Urinary bladder (tissue), 3 donors: ENCODE measurements at regions not wholly inside any gene's neighbourhood (a gene's known extent, or its start where the extent isn't known, plus 50 kb on each side); places are given as distances from the start of the nearest gene placed in this dataset.
A peak's percentile ranks its signal among the peaks of the same experiment; 100 is the strongest.
"Not testable (repeated sequence)": the region's sequence is repeated elsewhere in the genome, so short reads cannot be mapped to it uniquely, and the experiment has no call there.

Experiments used
- DNase-seq: peaks from one replicate; pipeline ENCODE4 v3.0.0-alpha.2; 2015; ENCODE audit errors: extremely low spot score
- H3K27ac ChIP-seq: one replicate; pipeline ENCODE4 v1.5.1; 2013; ENCODE audit warnings: low read depth, mild to moderate bottlenecking, moderate library complexity
- H3K36me3 ChIP-seq: one replicate; pipeline ENCODE4 v1.6.1; 2013; ENCODE audit warnings: mild to moderate bottlenecking, moderate library complexity; ENCODE audit not compliant: insufficient read depth
- H3K4me1 ChIP-seq: one replicate; pipeline ENCODE4 v1.6.1; 2013; ENCODE audit warnings: mild to moderate bottlenecking, moderate library complexity; ENCODE audit not compliant: insufficient read depth
- H3K4me3 ChIP-seq: one replicate; pipeline ENCODE4 v1.5.1; 2013; ENCODE audit warnings: low read depth, low read length
- WGBS: extraction: QIAGEN DNeasy Blood & Tissue Kit; methylation state at CpG from one replicate; pipeline ENCODE4 v1.1.7; 2013; 5-methylcytosine and 5-hydroxymethylcytosine counted together
- donor health status: healthy with polysubstance abuse.
- donor health status: healthy.

DNA sequence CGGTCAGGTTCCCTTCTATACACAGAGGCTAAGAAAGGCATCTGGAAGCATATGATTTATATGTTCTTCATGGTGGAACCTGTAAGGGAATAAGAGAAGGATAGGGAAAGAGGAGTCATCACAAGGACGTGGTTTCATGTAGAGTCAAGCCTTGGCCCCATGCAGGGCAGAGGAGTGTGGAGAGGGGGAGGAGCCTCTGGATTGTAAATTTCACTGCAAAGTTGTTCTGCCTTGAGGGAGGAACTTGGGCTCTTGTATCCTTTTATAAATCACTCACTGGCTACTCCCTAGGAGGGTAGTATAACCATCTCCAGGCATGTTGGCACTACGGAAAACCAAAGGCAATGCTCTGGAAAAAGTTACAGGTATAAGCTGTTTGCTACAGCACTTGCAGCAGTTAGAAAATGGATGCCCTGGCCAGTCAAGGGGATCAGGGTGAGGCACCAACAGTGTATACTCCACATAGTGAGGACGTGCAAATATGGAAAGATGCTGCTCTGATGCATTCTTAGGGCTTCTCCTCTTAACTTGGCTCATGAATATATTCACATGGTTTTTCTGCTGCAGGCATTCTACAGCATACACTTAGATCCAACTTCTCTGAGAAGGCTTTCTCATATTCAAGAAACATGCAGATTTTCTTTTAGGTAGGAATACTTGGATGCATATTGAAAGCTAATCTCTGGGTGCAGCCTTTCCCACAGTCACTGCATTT is 60.3 kb upstream of the ZNF81 start:
- Histone ChIP-seq H3K4me3 (no peak overlapping the region), H3K36me3 (no peaks in the 10 kb centered on the region), H3K27ac (no peak overlapping the region), H3K4me1 (no peaks in the 10 kb centered on the region)
- no peak for DNase-seq
- 70% methylated on average over 4 of the region's 4 CpGs for whole genome bisulfite sequencing

DNA sequence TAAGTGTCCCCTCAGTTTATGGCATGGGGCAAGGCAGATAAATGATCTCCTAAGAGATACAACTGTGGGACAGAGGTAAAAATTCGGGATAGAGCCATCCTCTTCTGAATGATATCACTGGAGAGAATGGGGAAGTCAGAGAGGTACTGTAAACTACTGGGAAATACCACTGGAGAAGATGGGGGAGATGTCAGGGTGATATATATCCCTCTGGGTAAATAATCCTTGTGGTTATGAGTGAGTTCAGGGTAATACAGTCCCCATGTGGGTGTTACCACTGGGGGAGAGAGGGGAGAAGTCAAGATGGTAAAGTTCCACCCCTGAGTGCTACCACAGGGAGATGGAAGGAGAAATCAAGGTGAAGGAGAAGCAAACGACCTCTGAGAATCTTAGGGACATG is 63.9 kb upstream of the ZNF81 start:
- Histone ChIP-seq H3K4me3 (no peak overlapping the region), H3K36me3 (no peaks in the 10 kb centered on the region), H3K4me1 (no peaks in the 10 kb centered on the region), H3K27ac (no peak overlapping the region)
- DNase-seq: no peak
- WGBS: 56% methylated on average over 2 of the region's 2 CpGs

- no peak overlapping the region for H3K27ac ChIP-seq
- no peak for DNase-seq
- no peaks in the 10 kb centered on the region for H3K4me1 ChIP-seq
- WGBS: 82% methylated on average over 1 of the region's 1 CpG
- no peak overlapping the region for H3K4me3 ChIP-seq
- no peaks in the 10 kb centered on the region for H3K36me3 ChIP-seq
These were observed 65.2 kb upstream of the ZNF81 start for GRCh38 chrX:47771473-47771872.

GRCh38 chrX:47762826-47763225 is 73.9 kb upstream of the ZNF81 start:
- DNase-seq, H3K27ac ChIP-seq, H3K36me3 ChIP-seq, H3K4me3 ChIP-seq, H3K4me1 ChIP-seq: not testable (repeated sequence)
- 96% methylated on average over 1 of the region's 1 CpG for WGBS

DNA sequence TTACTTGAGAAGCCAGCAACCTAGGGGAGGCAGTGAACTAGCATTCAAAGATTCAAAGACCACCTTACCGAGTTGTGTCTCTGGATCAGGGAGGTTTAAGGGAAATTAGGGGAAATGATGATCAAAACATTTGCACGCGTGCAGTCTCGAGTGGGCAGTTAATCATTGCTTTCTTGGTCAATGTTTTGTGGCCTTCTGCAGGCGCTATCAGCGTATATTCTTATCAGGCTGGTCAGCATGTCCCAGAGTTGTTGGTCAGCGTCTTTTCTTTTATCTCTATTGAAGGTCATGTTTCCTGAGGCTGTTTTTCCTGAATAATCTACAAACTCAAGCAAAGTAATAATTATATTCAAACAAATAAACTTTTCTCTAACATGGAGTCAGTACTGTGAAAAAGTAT is 84.0 kb upstream of the ZNF81 start:
- WGBS: 71% methylated on average over 7 of the region's 7 CpGs
- DNase-seq: no peak
- Histone ChIP-seq H3K27ac (no peak overlapping the region), H3K4me1 (no peaks in the 10 kb centered on the region), H3K36me3 (no peaks in the 10 kb centered on the region), H3K4me3 (no peak overlapping the region)

- H3K36me3 ChIP-seq: no peaks in the 10 kb centered on the region
- no peak overlapping the region for H3K4me3 ChIP-seq
- no peak for DNase-seq
- H3K27ac ChIP-seq: no peak overlapping the region
- no peaks in the 10 kb centered on the region for H3K4me1 ChIP-seq
- 51% methylated on average over 6 of the region's 6 CpGs for WGBS
These were observed 85.0 kb upstream of the ZNF81 start for GRCh38 chrX:47751670-47752069.

GRCh38 chrX:47749185-47749967 is 87.3 kb upstream of the ZNF81 start:
- no peak overlapping the region for H3K4me3 ChIP-seq
- no peak for DNase-seq
- H3K36me3 ChIP-seq: no peaks in the 10 kb centered on the region
- H3K27ac ChIP-seq: no peak overlapping the region
- 79% methylated on average over 7 of the region's 7 CpGs for WGBS
- H3K4me1 ChIP-seq: no peaks in the 10 kb centered on the region

GRCh38 chrX:47748576-47748975 is 88.1 kb upstream of the ZNF81 start:
- no peak for DNase-seq
- Histone ChIP-seq H3K4me1 (no peaks in the 10 kb centered on the region), H3K27ac (no peak overlapping the region), H3K36me3 (no peaks in the 10 kb centered on the region), H3K4me3 (no peak overlapping the region)
- WGBS: 89% methylated on average over 4 of the region's 4 CpGs

GRCh38 chrX:47746446-47746845 is 87.5 kb upstream of the UXT start:
- DNase-seq: peak; percentile 29
- WGBS: 20% methylated on average over 3 of the region's 3 CpGs
- Histone ChIP-seq H3K4me1 (no peaks in the 10 kb centered on the region), H3K4me3 (no peak overlapping the region), H3K27ac (no peak overlapping the region), H3K36me3 (no peaks in the 10 kb centered on the region)

GRCh38 chrX:47745416-47745815 is 86.4 kb upstream of the UXT start:
- Histone ChIP-seq H3K27ac (no peak overlapping the region), H3K4me1 (no peaks in the 10 kb centered on the region), H3K4me3 (no peak overlapping the region), H3K36me3 (no peaks in the 10 kb centered on the region)
- WGBS: 71% methylated on average over 1 of the region's 1 CpG
- no peak for DNase-seq

DNA sequence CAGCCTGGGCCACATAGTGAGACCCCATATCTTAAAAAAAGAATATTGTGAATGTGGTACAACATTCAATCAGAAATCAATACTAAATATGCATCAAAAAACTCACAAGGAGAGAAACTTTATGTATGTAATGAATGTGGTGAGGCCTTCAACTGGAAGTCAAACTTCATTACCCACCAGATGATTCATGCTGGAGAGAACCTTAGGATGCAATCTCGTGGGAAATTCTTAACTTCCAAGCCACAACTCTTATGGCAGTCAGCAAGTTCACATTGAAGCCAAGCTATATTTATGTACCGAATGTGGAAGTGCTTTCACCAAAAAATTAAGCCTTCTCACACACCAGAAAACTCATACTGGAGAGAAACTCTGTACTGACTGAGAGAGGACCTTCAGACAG is 84.5 kb upstream of the UXT start:
- Histone ChIP-seq H3K36me3 (no peaks in the 10 kb centered on the region), H3K4me1 (no peaks in the 10 kb centered on the region), H3K27ac (no peak overlapping the region), H3K4me3 (no peak overlapping the region)
- no peak for DNase-seq
- 58% methylated on average over 2 of the region's 2 CpGs for WGBS

DNA sequence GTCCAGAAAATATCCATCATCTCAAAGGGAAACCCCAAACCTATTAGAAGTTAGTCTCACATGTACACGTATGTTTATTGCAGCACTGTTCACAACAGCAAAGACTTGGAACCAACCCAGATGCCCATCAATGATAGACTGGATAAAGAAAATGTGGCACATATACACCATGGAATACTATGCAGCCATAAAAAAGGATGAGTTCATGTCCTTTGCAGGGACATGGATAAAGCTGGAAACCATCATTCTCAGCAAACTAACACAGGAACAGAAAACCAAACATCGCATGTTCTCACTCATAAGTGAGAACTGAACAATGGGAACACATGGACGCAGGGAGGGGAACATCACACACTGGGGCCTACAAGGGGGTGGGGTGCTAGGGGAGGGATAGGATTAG is 79.9 kb upstream of the UXT start:
- not testable (repeated sequence) for DNase-seq, H3K4me3 ChIP-seq, H3K27ac ChIP-seq, H3K36me3 ChIP-seq, H3K4me1 ChIP-seq
- 98% methylated on average over 3 of the region's 3 CpGs for WGBS

DNA sequence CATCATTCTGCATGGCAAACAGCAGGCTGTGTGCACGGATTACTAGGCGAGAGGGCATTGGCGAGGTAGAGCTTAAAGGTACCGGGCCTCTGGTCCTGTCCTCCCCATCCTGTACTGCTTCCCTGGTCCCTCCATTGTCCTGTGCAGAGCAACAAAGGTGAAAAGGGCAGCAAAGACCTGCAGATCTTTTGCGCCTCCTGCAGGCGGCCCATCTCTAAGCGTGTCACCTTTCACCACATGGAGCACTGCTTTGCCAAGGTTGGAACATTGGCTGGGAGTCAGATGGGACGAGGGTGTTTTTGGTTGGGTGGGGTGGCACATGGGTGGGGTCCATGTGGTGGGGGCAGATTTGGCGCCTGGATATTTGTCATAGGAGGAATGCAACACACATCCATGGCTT is 64.7 kb upstream of the UXT start:
- 83% methylated on average over 9 of the region's 9 CpGs for WGBS
- no peaks in the 10 kb centered on the region for H3K4me1 ChIP-seq
- H3K36me3 ChIP-seq: no peaks in the 10 kb centered on the region
- H3K27ac ChIP-seq: no peak overlapping the region
- H3K4me3 ChIP-seq: no peak overlapping the region
- no peak for DNase-seq

GRCh38 chrX:47723083-47723482 is 64.1 kb upstream of the UXT start:
- Histone ChIP-seq H3K27ac (no peak overlapping the region), H3K4me1 (no peaks in the 10 kb centered on the region), H3K36me3 (no peaks in the 10 kb centered on the region), H3K4me3 (no peak overlapping the region)
- DNase-seq: no peak
- WGBS: 89% methylated on average over 5 of the region's 5 CpGs
